Skeletal muscle tissue (tissue), 3 donors: ENCODE measurements at regions not wholly inside any gene's neighbourhood (a gene's known extent, or its start where the extent isn't known, plus 50 kb on each side); places are given as distances from the start of the nearest gene placed in this dataset.
"Not testable (repeated sequence)": the region's sequence is repeated elsewhere in the genome, so short reads cannot be mapped to it uniquely, and the experiment has no call there.

Source experiments
- H3K27ac ChIP-seq: one replicate; pipeline ENCODE4 v1.7.0; 2013; ENCODE audit warnings: mild to moderate bottlenecking, low read depth, low read length, inconsistent platforms
- H3K27me3 ChIP-seq, 3 donors: one replicate each; pipeline ENCODE4 v1.7.0; 2013; ENCODE audit warnings: low read length in 3 of 3; ENCODE audit not compliant: control insufficient read depth in 3 of 3, insufficient read depth in 3 of 3
- H3K36me3 ChIP-seq, 3 donors: one replicate each; pipeline ENCODE4 v1.7.0; 2013; ENCODE audit warnings: low read length in 3 of 3; ENCODE audit not compliant: control insufficient read depth in 3 of 3, insufficient read depth in 3 of 3
- H3K4me1 ChIP-seq, 3 donors: one replicate each; pipeline ENCODE4 v1.7.0; 2013; ENCODE audit warnings: low read length in 3 of 3, mild to moderate bottlenecking in 3 of 3; ENCODE audit not compliant: control insufficient read depth in 3 of 3, insufficient read depth in 3 of 3
- H3K4me3 ChIP-seq, 3 donors: one replicate each; pipeline ENCODE4 v1.7.0; 2013; ENCODE audit warnings: low read length in 3 of 3
- H3K9ac ChIP-seq, 3 donors: one replicate each; pipeline ENCODE4 v1.7.0; 2013; ENCODE audit warnings: low read length in 3 of 3, mild to moderate bottlenecking in 3 of 3, moderate library complexity in 2 of 3, low read depth in 1 of 3
- H3K9me3 ChIP-seq, 3 donors: one replicate each; pipeline ENCODE4 v1.7.0; 2013; ENCODE audit warnings: low read length in 3 of 3; ENCODE audit not compliant: control insufficient read depth in 3 of 3
- donor health status: Osteomylitis.

DNA sequence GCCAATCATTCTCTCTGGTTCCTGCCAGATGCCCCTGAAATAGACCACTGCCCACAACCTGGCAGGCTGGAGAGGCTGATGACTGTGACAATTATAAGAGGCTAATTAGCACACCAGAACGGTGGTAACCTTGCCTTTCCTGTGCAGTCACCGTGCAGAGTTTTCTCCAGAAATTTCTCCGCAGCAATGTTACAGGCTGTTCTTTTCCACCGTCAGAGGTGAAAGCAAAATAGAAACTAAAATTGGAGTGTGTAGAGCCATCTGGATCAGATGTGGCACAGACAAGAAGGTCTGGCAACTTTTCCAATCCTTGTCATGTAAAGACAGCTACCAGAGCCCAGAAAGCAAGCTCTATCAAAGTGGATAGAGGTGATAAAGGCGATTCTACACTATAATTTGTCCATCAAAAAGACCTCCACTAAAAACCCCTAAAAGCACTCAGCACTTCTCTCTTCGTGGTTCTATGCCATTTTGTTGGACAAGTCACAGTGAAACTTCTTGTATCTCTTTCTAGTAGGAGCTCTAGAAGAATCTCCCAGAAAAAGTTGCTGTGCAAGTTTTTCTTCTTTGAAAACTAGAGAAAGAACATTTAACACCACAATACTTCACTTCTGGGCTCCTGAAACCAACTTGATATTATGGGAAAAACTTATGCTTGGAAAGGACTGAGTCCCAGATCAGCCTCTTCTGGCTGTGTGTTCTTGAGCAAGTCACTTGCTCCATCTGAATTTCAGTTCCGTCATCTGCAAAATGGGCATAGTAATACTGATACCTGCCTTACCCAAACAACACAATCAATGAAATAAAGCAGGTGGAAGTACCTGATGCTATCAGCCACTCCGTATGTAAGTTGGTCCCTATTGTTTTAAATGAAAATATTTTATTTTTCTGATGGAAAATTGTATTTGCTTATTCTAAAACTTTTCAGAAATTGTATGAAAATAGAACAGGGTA lies 295.6 kb upstream of the DLGAP1 start:
- no peak overlapping the region for H3K9ac ChIP-seq
- H3K36me3 ChIP-seq: no peaks in the 10 kb centered on the region
- H3K4me1 ChIP-seq: no peaks in the 10 kb centered on the region
- no peaks in the 10 kb centered on the region for H3K27me3 ChIP-seq
- no peak overlapping the region for H3K27ac ChIP-seq
- H3K9me3 ChIP-seq: no peaks in the 10 kb centered on the region
- no peak overlapping the region for H3K4me3 ChIP-seq

- Histone ChIP-seq H3K4me3 (no peak overlapping the region), H3K4me1 (no peaks in the 10 kb centered on the region), H3K36me3 (no peaks in the 10 kb centered on the region)
Measured at GRCh38 chr18:4748975-4749374, 293.9 kb upstream of the DLGAP1 start.

DNA sequence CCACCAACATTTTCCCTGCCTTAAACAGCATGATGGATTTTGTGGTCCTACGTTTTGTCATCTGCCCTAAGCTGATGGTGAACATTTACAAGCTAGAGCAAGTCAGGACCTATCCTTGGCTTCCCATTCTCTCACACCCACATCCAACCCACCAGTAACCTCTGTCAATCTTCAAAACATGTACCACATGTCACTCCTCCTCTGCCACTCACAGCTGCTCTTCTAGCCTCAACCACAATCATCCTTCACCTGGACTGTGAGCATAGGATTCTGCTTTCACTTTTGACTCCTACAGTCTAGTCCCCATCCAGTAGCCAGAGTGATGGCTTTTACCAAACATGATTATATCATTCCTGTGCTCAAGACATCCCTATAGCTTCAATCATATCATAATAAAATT lies 279.8 kb upstream of the DLGAP1 start:
- Histone ChIP-seq H3K9ac (no peak overlapping the region), H3K9me3 (no peaks in the 10 kb centered on the region), H3K27ac (no peak overlapping the region), H3K36me3 (no peaks in the 10 kb centered on the region), H3K4me1 (no peaks in the 10 kb centered on the region), H3K27me3 (no peaks in the 10 kb centered on the region), H3K4me3 (no peak overlapping the region)

More at GRCh38 chr18:4748975-4749374, 293.9 kb upstream of the DLGAP1 start:
- Histone ChIP-seq H3K27ac (no peak overlapping the region), H3K9me3 (no peaks in the 10 kb centered on the region), H3K9ac (no peak overlapping the region), H3K27me3 (no peaks in the 10 kb centered on the region)

GRCh38 chr18:4734021-4734420 lies 278.9 kb upstream of the DLGAP1 start:
- H3K27ac ChIP-seq: no peak overlapping the region
- no peak overlapping the region for H3K4me3 ChIP-seq

DNA sequence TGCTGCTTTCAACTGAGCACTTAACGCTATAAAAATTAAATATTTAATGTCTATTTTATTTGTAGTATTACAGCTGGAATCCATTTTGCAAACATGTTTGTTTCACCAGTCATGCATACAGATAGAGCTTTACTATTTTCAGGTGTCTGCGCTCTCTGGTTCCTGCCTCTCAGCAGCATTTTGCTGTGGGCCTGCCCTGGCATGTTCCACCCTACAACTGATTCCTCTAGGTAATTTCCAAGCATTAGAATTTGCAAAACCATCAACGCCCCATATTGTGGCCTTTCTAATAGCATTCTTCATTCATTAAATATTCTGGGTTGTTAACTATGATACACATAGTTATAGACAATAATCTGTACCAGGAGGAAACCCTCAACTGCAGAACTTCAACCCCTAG lies 266.4 kb upstream of the DLGAP1 start:
- H3K36me3 ChIP-seq: no peaks in the 10 kb centered on the region
- H3K4me3 ChIP-seq: no peak overlapping the region
- no peak overlapping the region for H3K9ac ChIP-seq
- no peaks in the 10 kb centered on the region for H3K9me3 ChIP-seq
- no peaks in the 10 kb centered on the region for H3K4me1 ChIP-seq
- no peak overlapping the region for H3K27ac ChIP-seq
- no peaks in the 10 kb centered on the region for H3K27me3 ChIP-seq

More at GRCh38 chr18:4734021-4734420, 278.9 kb upstream of the DLGAP1 start:
- H3K27me3 ChIP-seq: no peaks in the 10 kb centered on the region
- H3K36me3 ChIP-seq: no peaks in the 10 kb centered on the region
- no peak overlapping the region for H3K9ac ChIP-seq
- no peaks in the 10 kb centered on the region for H3K9me3 ChIP-seq
- no peaks in the 10 kb centered on the region for H3K4me1 ChIP-seq

DNA sequence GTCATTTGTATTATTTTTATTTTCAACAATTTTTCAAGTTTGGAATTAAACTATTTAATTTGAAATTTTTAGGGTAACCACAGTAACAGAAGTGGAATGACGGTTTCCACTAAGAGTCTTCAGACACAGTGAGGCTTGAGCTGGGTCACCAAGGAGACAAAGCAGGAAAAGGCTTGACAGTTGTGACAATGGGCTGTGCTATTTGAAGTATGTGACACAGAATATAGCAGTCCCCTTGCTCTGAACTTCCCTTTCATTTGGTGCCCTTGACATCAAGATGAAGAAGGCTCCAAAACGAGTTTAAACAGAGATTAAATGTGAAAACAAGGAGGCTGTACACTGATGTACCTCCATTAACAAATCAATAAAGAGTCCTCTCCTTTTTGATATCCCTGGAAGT lies 265.4 kb upstream of the DLGAP1 start:
- no peak overlapping the region for H3K4me3 ChIP-seq
- no peak overlapping the region for H3K27ac ChIP-seq
- H3K9ac ChIP-seq: no peak overlapping the region
- H3K27me3 ChIP-seq: no peaks in the 10 kb centered on the region
- H3K36me3 ChIP-seq: no peaks in the 10 kb centered on the region
- H3K4me1 ChIP-seq: no peaks in the 10 kb centered on the region
- H3K9me3 ChIP-seq: no peaks in the 10 kb centered on the region

- H3K9ac ChIP-seq: no peak overlapping the region
- H3K4me1 ChIP-seq: no peaks in the 10 kb centered on the region
- H3K27me3 ChIP-seq: no peaks in the 10 kb centered on the region
- H3K9me3 ChIP-seq: peaks cover 0 to 2% (median 0%) of the 10 kb centered on the region in 3 donors
- no peak overlapping the region for H3K4me3 ChIP-seq
- H3K27ac ChIP-seq: no peak overlapping the region
- H3K36me3 ChIP-seq: no peaks in the 10 kb centered on the region
Measured at GRCh38 chr18:4705894-4706293, 250.8 kb upstream of the DLGAP1 start.

DNA sequence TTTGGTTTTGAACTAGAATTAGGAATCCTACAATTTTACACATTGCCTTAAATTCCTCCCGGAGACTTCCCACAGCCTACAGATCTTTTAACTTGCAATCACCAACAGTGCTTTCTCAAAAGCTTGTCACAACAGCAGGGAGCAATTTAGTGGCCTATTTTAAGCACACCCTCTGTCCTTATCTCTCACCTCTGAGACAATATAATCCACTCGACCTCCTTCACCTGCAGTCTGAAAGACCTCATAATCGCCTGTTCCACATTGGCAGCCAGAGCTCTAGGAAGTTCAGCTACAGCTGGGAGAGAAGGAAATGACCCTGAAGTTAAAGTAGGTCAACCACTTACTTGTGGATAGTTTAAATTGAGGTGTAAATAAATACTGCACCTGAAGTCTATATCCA lies 249.7 kb upstream of the DLGAP1 start:
- no peaks in the 10 kb centered on the region for H3K36me3 ChIP-seq
- no peak overlapping the region for H3K9ac ChIP-seq
- no peak overlapping the region for H3K4me3 ChIP-seq
- H3K27me3 ChIP-seq: no peaks in the 10 kb centered on the region
- no peak overlapping the region for H3K27ac ChIP-seq
- peaks cover 0 to 2% (median 0%) of the 10 kb centered on the region in 3 donors for H3K9me3 ChIP-seq
- no peaks in the 10 kb centered on the region for H3K4me1 ChIP-seq

GRCh38 chr18:4691836-4692235 lies 236.7 kb upstream of the DLGAP1 start:
- no peaks in the 10 kb centered on the region for H3K9me3 ChIP-seq
- no peaks in the 10 kb centered on the region for H3K36me3 ChIP-seq
- H3K4me3 ChIP-seq: no peak overlapping the region
- no peaks in the 10 kb centered on the region for H3K4me1 ChIP-seq
- H3K27ac ChIP-seq: no peak overlapping the region
- H3K9ac ChIP-seq: no peak overlapping the region
- no peaks in the 10 kb centered on the region for H3K27me3 ChIP-seq

- not testable (repeated sequence) for H3K4me1 ChIP-seq, H3K9me3 ChIP-seq
Measured at GRCh38 chr18:4678685-4679084, 223.6 kb upstream of the DLGAP1 start.

More at GRCh38 chr18:4678685-4679084, 223.6 kb upstream of the DLGAP1 start:
- not testable (repeated sequence) for H3K4me3 ChIP-seq, H3K27me3 ChIP-seq, H3K9ac ChIP-seq, H3K36me3 ChIP-seq, H3K27ac ChIP-seq
